Urothelium cell line (cell line): ENCODE measurements at regions not wholly inside any gene's neighbourhood (a gene's known extent, or its start where the extent isn't known, plus 50 kb on each side); places are given as distances from the start of the nearest gene placed in this dataset.
A peak's percentile ranks its signal among the peaks of the same experiment; 100 is the strongest.

Experiments
- DNase-seq: peaks from one replicate; pipeline ENCODE4 v3.0.0; 2011; ENCODE audit warnings: low spot score, mixed read lengths
- FAIRE-seq: peaks from 2 replicates; lab custom pipeline; 2011; peaks lifted over from hg19 to GRCh38; lab: Jason Lieb, UNC

GRCh38 chr1:188237573-188238348 lies 1409.0 kb downstream of the PLA2G4A start:
- peak; percentile 11 for DNase-seq
- no peak for FAIRE-seq

GRCh38 chr1:188240772-188241406 lies 1412.1 kb downstream of the PLA2G4A start:
- FAIRE-seq: no peak
- no peak for DNase-seq

- DNase-seq (no peak), FAIRE-seq (no peak)
Observed at GRCh38 chr1:188241629-188242028, 1412.9 kb downstream of the PLA2G4A start.

GRCh38 chr1:188243456-188243855 lies 1414.7 kb downstream of the PLA2G4A start:
- DNase-seq (no peak), FAIRE-seq (no peak)

DNA sequence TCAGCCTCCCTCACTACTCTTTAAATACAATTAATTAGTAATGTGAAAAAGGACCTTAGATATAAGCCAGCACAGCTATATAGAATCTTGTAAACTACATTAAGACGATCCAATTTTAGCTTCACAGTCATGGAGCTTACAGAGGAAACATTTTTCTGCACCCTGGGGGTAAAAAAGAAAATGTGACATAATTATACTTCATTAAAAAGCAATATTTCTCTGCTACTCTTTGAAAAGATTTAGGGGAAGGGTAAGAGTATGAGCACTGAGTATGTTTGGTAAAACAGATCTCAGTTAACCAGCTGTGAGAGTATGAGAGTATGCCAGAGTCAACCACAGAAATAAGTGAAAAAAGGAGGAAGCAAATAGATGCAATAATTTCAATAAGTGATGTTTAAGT lies 1415.9 kb downstream of the PLA2G4A start:
- no peak for FAIRE-seq
- DNase-seq: no peak

DNA sequence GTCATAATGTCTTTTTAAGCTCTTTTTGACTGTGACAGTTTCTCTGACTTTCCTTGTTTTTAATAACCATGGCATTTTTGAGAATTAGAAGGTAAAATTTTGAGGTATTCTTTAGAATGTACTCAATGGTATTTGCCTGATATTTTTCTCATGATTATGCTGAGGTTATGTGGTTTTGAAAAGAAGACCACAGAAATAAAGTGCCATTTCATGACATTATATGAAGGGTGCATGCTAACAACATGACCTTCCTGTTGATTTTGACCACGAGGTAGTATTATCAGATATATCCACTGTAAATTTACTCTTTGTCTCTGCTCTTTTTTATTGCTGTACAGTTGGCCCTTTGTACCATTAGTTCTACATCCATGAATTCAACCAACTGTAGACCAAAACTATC lies 1418.5 kb downstream of the PLA2G4A start:
- DNase-seq: no peak
- FAIRE-seq: no peak

DNA sequence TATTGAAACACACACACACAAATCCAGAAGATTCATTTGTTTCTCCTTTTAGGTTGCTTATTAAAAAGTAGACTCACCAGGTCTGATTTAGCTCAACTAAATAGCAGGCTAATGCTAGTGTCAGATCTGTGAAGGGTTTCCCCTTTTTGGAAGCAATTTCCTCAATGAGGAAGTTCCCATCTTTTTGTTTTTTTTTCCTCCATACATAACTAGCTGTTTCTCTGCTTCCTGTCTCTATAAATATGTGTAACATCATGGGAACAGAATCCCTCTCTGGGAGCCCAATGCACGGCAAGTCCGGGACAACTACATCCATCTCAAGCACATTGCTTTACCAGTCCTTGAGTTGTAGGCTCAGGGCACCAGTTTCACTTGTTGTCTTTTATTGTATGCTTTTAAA lies 1421.1 kb downstream of the PLA2G4A start:
- DNase-seq (no peak), FAIRE-seq (no peak)

DNA sequence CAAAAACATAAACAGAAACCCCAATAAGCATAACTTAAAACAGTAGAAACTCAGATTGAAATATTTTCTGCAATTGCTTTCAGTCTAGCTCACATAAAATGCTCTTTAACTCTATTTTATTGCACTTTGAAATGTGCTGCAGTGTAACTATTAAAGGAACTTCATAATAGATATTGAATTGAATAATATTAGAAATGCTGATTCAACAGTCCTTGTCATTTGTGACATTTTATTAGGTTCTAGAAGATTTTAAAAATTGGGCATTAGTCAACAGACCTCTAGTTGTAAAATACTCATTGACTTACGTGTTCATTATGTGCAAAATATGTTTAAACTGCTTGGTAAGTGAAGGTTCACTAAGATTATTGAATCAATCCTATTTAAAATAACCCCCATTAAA lies 1422.3 kb downstream of the PLA2G4A start:
- no peak for DNase-seq
- FAIRE-seq: no peak

DNA sequence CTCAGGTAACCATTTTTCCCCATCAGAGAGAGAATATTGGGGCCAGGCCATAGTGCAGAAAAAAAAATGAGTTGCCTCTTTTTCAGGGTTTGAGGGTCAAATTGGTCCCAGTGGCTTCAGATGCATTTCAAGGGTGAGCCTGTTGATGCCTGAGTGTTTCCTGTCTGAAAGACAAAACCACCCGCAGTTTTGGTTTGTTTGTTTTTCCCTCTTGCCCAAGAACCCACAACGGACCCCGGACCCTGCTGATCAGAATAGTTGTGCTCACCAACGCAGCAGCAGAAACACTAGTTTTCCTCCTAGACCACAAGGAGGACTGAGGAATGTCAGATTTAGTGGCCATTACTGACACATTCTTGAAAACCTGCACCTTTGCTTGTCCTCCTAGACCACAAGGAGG lies 1433.1 kb downstream of the PLA2G4A start:
- no peak for DNase-seq
- no peak for FAIRE-seq

- FAIRE-seq: no peak
- no peak for DNase-seq
Observed at GRCh38 chr1:188269956-188270355, 1441.2 kb downstream of the PLA2G4A start.

DNA sequence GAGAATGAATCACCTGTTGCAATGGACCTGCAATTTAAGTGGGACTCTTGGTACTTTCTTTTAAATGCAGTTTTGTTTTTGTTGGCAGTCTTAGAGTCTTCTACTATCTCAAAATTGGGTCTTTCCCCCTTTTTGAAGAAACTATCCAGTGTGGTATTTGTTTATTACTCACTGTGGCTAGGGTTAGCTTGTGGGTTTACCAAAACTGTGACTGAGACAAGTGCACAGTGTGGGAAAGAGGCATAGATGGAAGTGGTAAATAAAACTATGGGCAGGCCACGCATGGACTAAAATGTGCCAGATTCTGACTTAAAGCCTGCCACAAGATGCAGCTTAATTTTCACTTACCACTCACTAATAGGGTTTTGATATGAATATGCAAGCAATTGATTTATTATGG lies 1441.7 kb downstream of the PLA2G4A start:
- FAIRE-seq: no peak
- no peak for DNase-seq

DNA sequence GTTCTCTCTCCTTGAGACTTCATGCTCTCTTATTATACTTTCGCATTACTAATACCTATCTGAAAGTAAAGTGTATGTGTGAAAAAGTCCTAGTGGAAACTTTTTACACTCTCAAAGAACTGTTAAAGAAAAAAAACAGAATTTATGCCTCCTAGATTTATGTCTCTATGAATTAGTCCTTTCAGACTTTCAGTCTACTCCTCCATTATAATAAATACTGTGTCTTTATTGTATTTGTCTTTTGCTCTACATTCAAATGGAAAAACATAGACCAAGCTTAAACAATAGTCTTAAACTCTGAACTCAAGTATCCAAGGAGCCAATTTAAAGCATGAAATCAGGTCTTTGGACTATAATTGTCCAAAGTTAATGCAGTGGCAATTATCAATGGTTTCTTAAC lies 1449.0 kb downstream of the PLA2G4A start:
- FAIRE-seq: no peak

DNA sequence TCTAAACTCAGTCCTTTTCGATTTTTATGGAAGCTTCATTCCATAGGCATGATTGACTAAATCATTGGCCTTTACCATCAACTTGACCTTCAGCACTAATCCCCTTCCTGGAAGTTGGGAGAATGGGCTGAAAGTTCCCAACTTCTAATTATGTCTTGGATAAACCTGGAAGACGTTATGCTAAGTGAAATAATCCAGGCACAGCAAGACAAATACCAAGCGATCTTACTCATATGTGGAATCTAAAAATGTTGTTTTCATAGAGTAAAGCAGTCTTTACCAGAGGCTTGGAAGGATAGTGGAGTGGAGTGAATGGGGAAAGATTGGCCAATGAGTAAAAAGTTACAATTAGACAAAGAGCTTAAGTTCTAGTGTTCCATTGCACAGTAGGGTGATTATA lies 1453.2 kb downstream of the PLA2G4A start:
- DNase-seq: no peak
- FAIRE-seq: no peak

More for the DNA sequence above, 1449.0 kb downstream of the PLA2G4A start:
- DNase-seq: no peak

DNA sequence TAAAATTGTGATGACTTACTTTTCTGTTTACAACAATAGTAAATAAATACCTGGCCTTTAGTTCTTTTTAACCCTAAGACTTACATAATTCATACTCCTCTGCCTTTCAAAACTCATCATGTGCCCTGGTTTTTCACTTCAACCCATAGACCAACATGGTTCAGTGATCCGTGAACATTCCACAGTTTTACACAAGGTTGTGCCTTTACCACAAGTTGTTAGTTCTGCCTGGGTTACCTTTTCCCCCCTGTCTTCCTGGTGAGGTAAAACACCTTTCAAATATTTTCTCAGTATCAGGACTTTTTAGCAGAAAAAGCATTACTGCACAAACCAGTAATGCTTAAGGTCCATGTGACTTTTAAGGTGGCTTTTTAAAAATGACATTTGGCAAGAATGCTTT lies 1466.4 kb downstream of the PLA2G4A start:
- DNase-seq (no peak), FAIRE-seq (no peak)

GRCh38 chr1:188302746-188303145 lies 1474.0 kb downstream of the PLA2G4A start:
- FAIRE-seq (no peak), DNase-seq (no peak)

- FAIRE-seq (no peak), DNase-seq (no peak)
Observed at GRCh38 chr1:188314557-188315137, 1485.9 kb downstream of the PLA2G4A start.

GRCh38 chr1:188317894-188318293 lies 1489.1 kb downstream of the PLA2G4A start:
- FAIRE-seq: no peak
- no peak for DNase-seq

- FAIRE-seq (no peak), DNase-seq (no peak)
Observed at GRCh38 chr1:188325211-188325610, 1496.5 kb downstream of the PLA2G4A start.

GRCh38 chr1:188343914-188344313 lies 1515.2 kb downstream of the PLA2G4A start:
- no peak for DNase-seq
- FAIRE-seq: no peak

DNA sequence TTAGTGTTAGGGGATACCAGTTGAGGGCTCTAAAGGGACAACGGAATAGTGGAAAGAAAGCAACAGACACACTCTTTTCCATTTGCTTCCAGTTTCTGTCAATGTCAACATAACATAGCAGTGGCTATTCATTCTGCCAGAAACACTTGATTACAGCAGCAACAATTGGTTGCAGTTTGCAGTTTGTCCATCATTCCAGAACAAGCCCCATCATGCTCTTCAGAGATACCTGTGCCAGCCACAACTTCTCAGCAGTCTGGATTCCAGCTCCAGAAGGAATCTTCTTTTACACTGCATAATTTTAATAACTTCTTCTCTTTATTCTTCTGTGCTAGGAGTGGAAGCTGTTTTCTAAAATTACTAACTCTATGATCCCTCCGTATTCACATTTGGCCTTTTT lies 1521.4 kb downstream of the PLA2G4A start:
- no peak for DNase-seq
- FAIRE-seq: no peak

DNA sequence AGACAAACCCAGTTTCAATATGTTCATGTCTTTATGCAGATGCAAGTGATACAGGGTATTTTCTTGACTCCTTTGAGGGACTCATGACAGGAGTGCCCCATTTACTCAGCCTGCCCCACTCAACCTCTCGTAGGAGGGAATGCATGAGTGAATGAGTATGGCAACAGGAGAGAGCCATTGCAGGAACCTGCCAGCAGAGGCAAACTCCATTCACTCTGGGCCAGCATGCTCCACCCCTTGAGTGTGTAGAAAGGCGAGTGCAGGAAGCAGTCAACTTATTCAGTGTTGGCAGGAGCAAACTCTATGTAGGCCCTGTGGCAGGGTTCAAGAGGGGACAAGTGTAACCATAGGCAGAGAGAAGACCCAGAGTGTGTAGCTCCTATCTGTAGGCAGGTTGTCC lies 1526.3 kb downstream of the PLA2G4A start:
- no peak for DNase-seq
- FAIRE-seq: no peak

- no peak for DNase-seq
- no peak for FAIRE-seq
Observed at GRCh38 chr1:188355847-188356246, 1527.1 kb downstream of the PLA2G4A start.
